ENCODE measurements at regions not wholly inside any gene's neighbourhood (a gene's known extent, or its start where the extent isn't known, plus 50 kb on each side); places are given as distances from the start of the nearest gene placed in this dataset.

DNA sequence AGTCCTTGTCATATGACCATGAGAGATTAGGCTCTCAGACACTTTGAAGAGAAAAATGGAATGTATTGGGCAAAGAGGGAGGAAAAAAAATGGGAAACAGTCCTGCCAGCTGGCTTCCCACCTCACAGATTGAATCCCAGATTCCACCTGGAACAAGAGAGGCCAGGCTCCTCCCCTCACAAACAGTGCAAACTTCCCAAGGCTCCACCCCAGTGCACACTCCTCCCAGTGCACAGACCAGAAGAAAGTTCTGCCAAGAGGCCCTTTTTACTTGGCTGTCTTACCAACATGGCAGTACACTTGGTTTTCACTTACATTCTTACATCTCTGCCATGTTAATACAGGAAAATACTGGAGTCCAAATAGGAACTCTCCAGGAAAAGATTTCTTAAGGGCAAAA, 202.3 kb downstream of the AHR start:
- TF ChIP-seq, protein P1, sequence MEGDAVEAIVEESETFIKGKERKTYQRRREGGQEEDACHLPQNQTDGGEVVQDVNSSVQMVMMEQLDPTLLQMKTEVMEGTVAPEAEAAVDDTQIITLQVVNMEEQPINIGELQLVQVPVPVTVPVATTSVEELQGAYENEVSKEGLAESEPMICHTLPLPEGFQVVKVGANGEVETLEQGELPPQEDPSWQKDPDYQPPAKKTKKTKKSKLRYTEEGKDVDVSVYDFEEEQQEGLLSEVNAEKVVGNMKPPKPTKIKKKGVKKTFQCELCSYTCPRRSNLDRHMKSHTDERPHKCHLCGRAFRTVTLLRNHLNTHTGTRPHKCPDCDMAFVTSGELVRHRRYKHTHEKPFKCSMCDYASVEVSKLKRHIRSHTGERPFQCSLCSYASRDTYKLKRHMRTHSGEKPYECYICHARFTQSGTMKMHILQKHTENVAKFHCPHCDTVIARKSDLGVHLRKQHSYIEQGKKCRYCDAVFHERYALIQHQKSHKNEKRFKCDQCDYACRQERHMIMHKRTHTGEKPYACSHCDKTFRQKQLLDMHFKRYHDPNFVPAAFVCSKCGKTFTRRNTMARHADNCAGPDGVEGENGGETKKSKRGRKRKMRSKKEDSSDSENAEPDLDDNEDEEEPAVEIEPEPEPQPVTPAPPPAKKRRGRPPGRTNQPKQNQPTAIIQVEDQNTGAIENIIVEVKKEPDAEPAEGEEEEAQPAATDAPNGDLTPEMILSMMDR (IDR thresholded peaks at IDR 0.05): no peak
- no peak for TF ChIP-seq POLR2A (IDR thresholded peaks at IDR 0.05)

All from right lobe of liver (tissue), 4 donors.